GM13977 (cell line): ENCODE measurements at regions not wholly inside any gene's neighbourhood (a gene's known extent, or its start where the extent isn't known, plus 50 kb on each side); places are given as distances from the start of the nearest gene placed in this dataset.

Experiments used
- DNase-seq: peaks from one replicate; pipeline ENCODE4 v3.0.0; 2012; ENCODE audit warnings: low spot score
- CTCF ChIP-seq: IDR thresholded peaks from 2 replicates; pipeline ENCODE4 v1.5.1; 2012; ENCODE audit warnings: mild to moderate bottlenecking, control low read depth; ENCODE audit not compliant: insufficient read depth; ENCODE audit errors: extremely low read depth, missing control alignments
- in situ Hi-C: fragments of 300-500 bp; cut with MboI; formaldehyde crosslinking; loops from one replicate; pipeline ENCODE4 v1.12.0; 2022; ENCODE audit warnings: low sequenced_read_pairs, low pct_unique_long_range_greater_than_20kb, mixed read lengths, inconsistent platforms; ENCODE audit not compliant: unreplicated experiment

GRCh38 chr18:49677081-49677480 lies 115.2 kb downstream of the LIPG start:
- no peak for DNase-seq
- TF ChIP-seq CTCF, result no peak
- in situ Hi-C loops, result no loop called here

- in situ Hi-C loops, result no loop called here
- TF ChIP-seq CTCF, result no peak
- DNase-seq, result no peak
These were observed 111.4 kb downstream of the LIPG start for GRCh38 chr18:49673281-49673680.

- DNase-seq, result no peak
- no peak for TF ChIP-seq CTCF
- in situ Hi-C loops, result no loop called here
These were observed 111.0 kb downstream of the LIPG start for GRCh38 chr18:49672853-49673252.

GRCh38 chr18:49669403-49669802 lies 107.5 kb downstream of the LIPG start:
- no peak for DNase-seq
- TF ChIP-seq CTCF, result no peak
- in situ Hi-C loops, result no loop called here

- no peak for TF ChIP-seq CTCF
- in situ Hi-C loops, result no loop called here
- DNase-seq, result no peak
These were observed 106.9 kb downstream of the LIPG start for GRCh38 chr18:49668574-49669275.

GRCh38 chr18:49667462-49667861 lies 105.6 kb downstream of the LIPG start:
- DNase-seq, result no peak
- TF ChIP-seq CTCF, result no peak
- in situ Hi-C loops, result no loop called here
